ENCODE measurements at regions not wholly inside any gene's neighbourhood (a gene's known extent, or its start where the extent isn't known, plus 50 kb on each side); places are given as distances from the start of the nearest gene placed in this dataset.

GRCh38 chr18:68525091-68525490 is 189.8 kb downstream of the TMX3 start:
- no peak overlapping the region for H3K4me3 ChIP-seq (ENCODE audit: low read depth, low read length)
- no peak for DNase-seq (ENCODE audit: low read depth)
- TF ChIP-seq POLR2A (IDR thresholded peaks at IDR 0.05; ENCODE audit: extremely low read depth, insufficient read length) (no peak), CTCF (IDR thresholded peaks at IDR 0.05; ENCODE audit: low read depth, low read length) (no peak), MAX (IDR thresholded peaks at IDR 0.05; ENCODE audit: low read depth, low read length) (no peak), MYC (IDR thresholded peaks at IDR 0.05; ENCODE audit: low read depth, low read length) (no peak)

- H3K4me3 ChIP-seq (ENCODE audit: low read depth, low read length), result no peak overlapping the region
- no peak for DNase-seq (ENCODE audit: low read depth)
- no peak for TF ChIP-seq MYC (IDR thresholded peaks at IDR 0.05; ENCODE audit: low read depth, low read length)
- TF ChIP-seq MAX (IDR thresholded peaks at IDR 0.05; ENCODE audit: low read depth, low read length), result no peak
- TF ChIP-seq POLR2A (IDR thresholded peaks at IDR 0.05; ENCODE audit: extremely low read depth, insufficient read length), result no peak
- TF ChIP-seq CTCF (IDR thresholded peaks at IDR 0.05; ENCODE audit: low read depth, low read length), result no peak
Measured at GRCh38 chr18:68520406-68521075, 194.4 kb downstream of the TMX3 start.

- no peak for DNase-seq (ENCODE audit: low read depth)
- no peak overlapping the region for H3K4me3 ChIP-seq (ENCODE audit: low read depth, low read length)
- TF ChIP-seq POLR2A (IDR thresholded peaks at IDR 0.05; ENCODE audit: extremely low read depth, insufficient read length) (no peak), CTCF (IDR thresholded peaks at IDR 0.05; ENCODE audit: low read depth, low read length) (no peak), MYC (IDR thresholded peaks at IDR 0.05; ENCODE audit: low read depth, low read length) (no peak), MAX (IDR thresholded peaks at IDR 0.05; ENCODE audit: low read depth, low read length) (no peak)
Measured at GRCh38 chr18:68519336-68519735, 195.6 kb downstream of the TMX3 start.

- DNase-seq (ENCODE audit: low read depth), result no peak
- TF ChIP-seq CTCF (IDR thresholded peaks at IDR 0.05; ENCODE audit: low read depth, low read length), result no peak
- no peak for TF ChIP-seq MYC (IDR thresholded peaks at IDR 0.05; ENCODE audit: low read depth, low read length)
- TF ChIP-seq POLR2A (IDR thresholded peaks at IDR 0.05; ENCODE audit: extremely low read depth, insufficient read length), result no peak
- no peak overlapping the region for H3K4me3 ChIP-seq (ENCODE audit: low read depth, low read length)
Measured at GRCh38 chr18:68509902-68510301, 205.0 kb downstream of the TMX3 start.

- no peak overlapping the region for H3K4me3 ChIP-seq (ENCODE audit: low read depth, low read length)
- TF ChIP-seq MYC (IDR thresholded peaks at IDR 0.05; ENCODE audit: low read depth, low read length), result no peak
- no peak for TF ChIP-seq CTCF (IDR thresholded peaks at IDR 0.05; ENCODE audit: low read depth, low read length)
- no peak for TF ChIP-seq MAX (IDR thresholded peaks at IDR 0.05; ENCODE audit: low read depth, low read length)
- no peak for TF ChIP-seq POLR2A (IDR thresholded peaks at IDR 0.05; ENCODE audit: extremely low read depth, insufficient read length)
- DNase-seq (ENCODE audit: low read depth), result no peak
Measured at GRCh38 chr18:68507781-68508180, 207.1 kb downstream of the TMX3 start.

- no peak overlapping the region for H3K4me3 ChIP-seq (ENCODE audit: low read depth, low read length)
- DNase-seq (ENCODE audit: low read depth), result no peak
- TF ChIP-seq MAX (IDR thresholded peaks at IDR 0.05; ENCODE audit: low read depth, low read length), result no peak
- no peak for TF ChIP-seq CTCF (IDR thresholded peaks at IDR 0.05; ENCODE audit: low read depth, low read length)
- TF ChIP-seq MYC (IDR thresholded peaks at IDR 0.05; ENCODE audit: low read depth, low read length), result no peak
- no peak for TF ChIP-seq POLR2A (IDR thresholded peaks at IDR 0.05; ENCODE audit: extremely low read depth, insufficient read length)
Measured at GRCh38 chr18:68505178-68505574, 209.7 kb downstream of the TMX3 start.
